ENCODE measurements at regions not wholly inside any gene's neighbourhood (a gene's known extent, or its start where the extent isn't known, plus 50 kb on each side); places are given as distances from the start of the nearest gene placed in this dataset.

DNA sequence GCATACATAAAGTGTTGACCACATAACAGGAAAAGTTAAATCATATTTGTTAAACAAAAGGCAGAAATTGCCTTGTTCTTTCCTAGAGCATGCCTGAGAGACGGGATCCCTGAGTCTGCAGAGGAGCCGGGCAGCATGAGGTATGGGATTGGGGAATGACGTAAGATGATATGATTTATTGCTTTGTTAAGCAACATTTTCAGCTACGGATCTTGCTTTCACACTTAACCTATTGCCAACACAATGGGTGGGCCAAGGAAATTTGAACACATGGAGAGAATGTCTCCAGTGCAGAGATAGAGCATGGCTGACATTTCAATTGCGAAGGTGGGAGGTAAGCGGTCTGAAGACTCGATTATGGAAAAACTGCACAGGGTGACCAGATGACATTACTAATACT lies 76.7 kb downstream of the EMX2 start:
- Mint-ChIP-seq H3K27ac (no peak overlapping the region), H3K4me1 (ENCODE audit: unreplicated experiment) (peaks cover 28% of the 10 kb centered on the region), H3K9me3 (no peaks in the 10 kb centered on the region), H3K27me3 (peaks cover 8% of the 10 kb centered on the region), H3K36me3 (no peaks in the 10 kb centered on the region), H3K4me3 (peak overlapping the region; percentile 49)
- DNase-seq (ENCODE audit: extremely low spot score, unreplicated experiment): peak; percentile 22
- TF ChIP-seq, protein P1, sequence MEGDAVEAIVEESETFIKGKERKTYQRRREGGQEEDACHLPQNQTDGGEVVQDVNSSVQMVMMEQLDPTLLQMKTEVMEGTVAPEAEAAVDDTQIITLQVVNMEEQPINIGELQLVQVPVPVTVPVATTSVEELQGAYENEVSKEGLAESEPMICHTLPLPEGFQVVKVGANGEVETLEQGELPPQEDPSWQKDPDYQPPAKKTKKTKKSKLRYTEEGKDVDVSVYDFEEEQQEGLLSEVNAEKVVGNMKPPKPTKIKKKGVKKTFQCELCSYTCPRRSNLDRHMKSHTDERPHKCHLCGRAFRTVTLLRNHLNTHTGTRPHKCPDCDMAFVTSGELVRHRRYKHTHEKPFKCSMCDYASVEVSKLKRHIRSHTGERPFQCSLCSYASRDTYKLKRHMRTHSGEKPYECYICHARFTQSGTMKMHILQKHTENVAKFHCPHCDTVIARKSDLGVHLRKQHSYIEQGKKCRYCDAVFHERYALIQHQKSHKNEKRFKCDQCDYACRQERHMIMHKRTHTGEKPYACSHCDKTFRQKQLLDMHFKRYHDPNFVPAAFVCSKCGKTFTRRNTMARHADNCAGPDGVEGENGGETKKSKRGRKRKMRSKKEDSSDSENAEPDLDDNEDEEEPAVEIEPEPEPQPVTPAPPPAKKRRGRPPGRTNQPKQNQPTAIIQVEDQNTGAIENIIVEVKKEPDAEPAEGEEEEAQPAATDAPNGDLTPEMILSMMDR (conservative IDR thresholded peaks at IDR 0.05): no peak

DNA sequence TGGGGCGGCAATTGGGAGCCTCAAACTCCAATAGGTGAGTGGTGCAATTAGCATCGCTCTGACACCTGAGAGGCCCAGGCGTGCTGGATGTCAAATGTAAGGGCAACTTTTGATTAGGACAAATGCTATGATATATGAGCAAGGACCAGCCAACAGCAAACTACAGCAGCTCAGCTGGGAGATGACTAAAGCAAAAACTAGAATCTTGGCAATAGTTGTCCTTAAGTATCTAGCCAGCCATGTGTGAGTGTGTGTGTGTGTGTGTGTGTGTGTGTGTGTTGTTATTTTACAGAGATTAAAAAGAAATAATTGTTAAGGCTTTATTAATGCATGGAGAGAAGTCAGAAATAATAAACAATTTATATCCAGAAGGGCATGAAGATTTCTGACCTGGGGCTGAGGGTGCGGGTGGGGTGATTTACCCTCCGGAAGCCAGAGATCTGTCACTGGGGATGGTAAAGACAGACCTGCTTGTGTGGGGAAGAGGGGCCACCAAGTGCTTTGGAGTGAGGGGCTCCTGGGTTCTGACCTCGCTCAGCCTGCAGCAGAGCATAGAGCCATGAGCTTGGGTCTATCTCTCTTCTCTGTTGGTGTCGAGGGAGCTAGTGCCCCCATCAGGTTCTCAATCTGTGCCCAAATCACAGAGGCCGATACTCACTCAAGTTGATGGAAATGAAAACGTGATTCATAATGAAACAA lies 77.3 kb downstream of the EMX2 start:
- peak; percentile 32 for DNase-seq (ENCODE audit: extremely low spot score, unreplicated experiment)
- Mint-ChIP-seq H3K27ac (no peak overlapping the region), H3K4me1 (ENCODE audit: unreplicated experiment) (peaks cover 28% of the 10 kb centered on the region), H3K36me3 (no peaks in the 10 kb centered on the region), H3K27me3 (peaks cover 8% of the 10 kb centered on the region), H3K9me3 (no peaks in the 10 kb centered on the region), H3K4me3 (no peak overlapping the region)
- TF ChIP-seq, protein P1 (conservative IDR thresholded peaks at IDR 0.05): no peak

DNA sequence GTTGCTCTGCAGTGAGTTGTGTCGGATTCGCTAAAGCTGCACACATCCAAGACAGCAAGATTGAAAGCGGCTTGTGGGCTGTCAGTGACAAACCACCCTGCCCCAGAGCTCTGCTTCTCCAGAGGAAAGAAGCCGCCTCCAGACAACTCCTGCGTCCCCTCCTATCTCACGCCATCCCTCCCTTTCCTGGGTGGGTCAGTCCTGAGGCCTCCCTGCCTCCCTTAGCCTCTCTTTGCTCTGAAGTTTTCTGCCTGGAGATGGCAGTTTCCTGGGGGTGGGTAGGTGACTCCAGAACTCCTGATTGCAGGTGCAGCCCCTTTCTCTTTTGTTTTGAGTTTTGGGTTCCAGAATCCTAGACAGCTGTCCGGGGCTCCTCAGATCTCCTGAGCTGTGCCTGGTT lies 78.7 kb downstream of the EMX2 start:
- Mint-ChIP-seq H3K36me3 (no peaks in the 10 kb centered on the region), H3K27ac (no peak overlapping the region), H3K4me1 (ENCODE audit: unreplicated experiment) (peaks cover 26% of the 10 kb centered on the region), H3K27me3 (peaks cover 8% of the 10 kb centered on the region), H3K9me3 (no peaks in the 10 kb centered on the region), H3K4me3 (no peak overlapping the region)
- TF ChIP-seq, protein P1 (conservative IDR thresholded peaks at IDR 0.05): no peak
- peak; percentile 48 for DNase-seq (ENCODE audit: extremely low spot score, unreplicated experiment)

DNA sequence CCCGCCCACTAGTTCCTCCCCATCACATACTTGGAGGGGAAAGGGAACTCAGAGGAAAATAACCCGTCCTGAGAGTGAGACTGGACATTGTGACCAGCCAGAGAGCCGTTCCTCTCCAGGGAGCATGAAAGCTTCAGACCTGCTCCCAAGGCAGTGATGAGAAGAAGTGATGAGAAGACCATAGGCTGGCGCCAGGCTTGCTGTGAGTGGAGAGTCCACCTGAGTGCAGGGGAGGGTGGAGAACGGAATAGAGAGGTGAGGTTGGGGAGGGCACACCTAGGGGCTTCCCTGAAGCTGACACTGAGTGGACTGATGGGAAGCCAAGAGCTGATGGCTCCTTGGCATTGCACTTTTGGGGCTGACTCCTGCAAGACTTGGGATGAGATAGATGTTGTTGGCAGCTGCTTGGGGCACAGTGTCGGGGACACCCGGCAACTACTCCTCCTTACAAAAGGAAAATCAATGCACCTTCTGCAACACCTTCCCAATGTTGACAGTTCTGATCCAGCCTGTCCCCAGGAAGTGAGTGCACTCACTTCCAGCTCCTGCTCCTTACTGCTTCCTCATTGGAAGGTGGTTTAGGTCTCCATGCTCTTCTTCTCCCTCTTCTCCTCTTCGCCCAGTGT lies 79.4 kb downstream of the EMX2 start:
- Mint-ChIP-seq H3K27ac (no peak overlapping the region), H3K9me3 (no peaks in the 10 kb centered on the region), H3K36me3 (no peaks in the 10 kb centered on the region), H3K27me3 (peaks cover 8% of the 10 kb centered on the region), H3K4me3 (no peak overlapping the region), H3K4me1 (ENCODE audit: unreplicated experiment) (peaks cover 19% of the 10 kb centered on the region)
- TF ChIP-seq, protein P1 (conservative IDR thresholded peaks at IDR 0.05): no peak
- DNase-seq (ENCODE audit: extremely low spot score, unreplicated experiment): peak; percentile 47

DNA sequence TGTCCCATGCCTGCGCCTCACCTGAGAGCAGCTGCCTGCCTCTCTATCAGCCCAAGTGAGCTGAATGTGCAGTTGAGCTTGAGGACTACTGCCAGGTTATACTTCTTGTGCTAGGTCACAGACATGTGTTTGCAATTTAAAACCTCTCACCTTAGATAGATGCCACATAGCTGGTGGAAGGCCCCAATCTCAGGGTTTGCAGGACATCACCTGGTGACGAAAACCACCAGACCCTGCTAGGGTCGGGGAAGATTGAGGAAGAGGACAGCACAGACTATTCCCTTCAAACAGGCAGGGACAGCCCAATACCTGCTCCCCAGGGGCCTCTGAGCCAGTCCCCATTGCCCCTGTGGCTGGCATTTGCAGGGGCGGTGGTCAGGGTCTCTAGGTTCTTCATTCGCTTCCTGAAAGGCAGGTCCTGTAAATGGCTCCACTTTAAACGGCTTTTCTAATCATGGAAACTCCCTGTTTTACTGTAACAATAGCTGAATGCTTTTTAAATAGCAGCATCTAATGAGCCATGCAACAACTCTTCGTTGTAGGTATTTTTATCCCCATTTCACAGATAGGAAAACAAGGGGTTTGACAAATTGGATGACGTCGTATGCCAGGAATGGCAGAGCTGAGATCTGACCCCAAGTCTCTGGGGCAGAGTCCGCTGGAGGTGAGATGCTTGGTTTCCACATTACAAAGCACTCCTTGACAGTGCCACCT lies 80.1 kb downstream of the EMX2 start:
- Mint-ChIP-seq H3K4me1 (ENCODE audit: unreplicated experiment) (peaks cover 14% of the 10 kb centered on the region), H3K9me3 (no peaks in the 10 kb centered on the region), H3K36me3 (no peaks in the 10 kb centered on the region), H3K4me3 (no peak overlapping the region), H3K27me3 (peaks cover 8% of the 10 kb centered on the region), H3K27ac (no peak overlapping the region)
- DNase-seq (ENCODE audit: extremely low spot score, unreplicated experiment): peak; percentile 48
- TF ChIP-seq, protein P1 (conservative IDR thresholded peaks at IDR 0.05): no peak

Data from type B pancreatic cell (in vitro differentiated cells).